GM18519 (cell line): ENCODE measurements at regions not wholly inside any gene's neighbourhood (a gene's known extent, or its start where the extent isn't known, plus 50 kb on each side); places are given as distances from the start of the nearest gene placed in this dataset.

Experiments
- ATAC-seq: cut with Tn5 transposase; IDR thresholded peaks from one replicate; pipeline ENCODE4 v1.9.1; 2021; ENCODE audit warnings: mild to moderate bottlenecking, moderate library complexity; ENCODE audit not compliant: unreplicated experiment, low FRiP score

- no peak for ATAC-seq
Observed at GRCh38 chr3:88758676-88759075, 348.7 kb upstream of the EPHA3 start.

- ATAC-seq = no peak
Observed at GRCh38 chr3:88767746-88768145, 339.7 kb upstream of the EPHA3 start.

- no peak for ATAC-seq
Observed at GRCh38 chr3:88773766-88774165, 333.7 kb upstream of the EPHA3 start.

- no peak for ATAC-seq
Observed at GRCh38 chr3:88775026-88775690, 332.3 kb upstream of the EPHA3 start.

- ATAC-seq = no peak
Observed at GRCh38 chr3:88779482-88779881, 327.9 kb upstream of the EPHA3 start.

GRCh38 chr3:88784925-88785324, 322.5 kb upstream of the EPHA3 start:
- ATAC-seq = no peak

- ATAC-seq = no peak
Observed at GRCh38 chr3:88785841-88786240, 321.6 kb upstream of the EPHA3 start.

GRCh38 chr3:88795503-88795902, 311.9 kb upstream of the EPHA3 start:
- ATAC-seq = no peak

GRCh38 chr3:88807491-88808105, 299.8 kb upstream of the EPHA3 start:
- ATAC-seq = no peak

- no peak for ATAC-seq
Observed at GRCh38 chr3:88809993-88810392, 297.4 kb upstream of the EPHA3 start.

- no peak for ATAC-seq
Observed at GRCh38 chr3:88810455-88810854, 297.0 kb upstream of the EPHA3 start.

- no peak for ATAC-seq
Observed at GRCh38 chr3:88811096-88811495, 296.3 kb upstream of the EPHA3 start.

GRCh38 chr3:88812576-88812975, 294.8 kb upstream of the EPHA3 start:
- ATAC-seq = no peak

- no peak for ATAC-seq
Observed at GRCh38 chr3:88816445-88816844, 291.0 kb upstream of the EPHA3 start.

- ATAC-seq = no peak
Observed at GRCh38 chr3:88824666-88825564, 282.5 kb upstream of the EPHA3 start.

- no peak for ATAC-seq
Observed at GRCh38 chr3:88828466-88828865, 279.0 kb upstream of the EPHA3 start.

- ATAC-seq = no peak
Observed at GRCh38 chr3:88852606-88853005, 254.8 kb upstream of the EPHA3 start.

GRCh38 chr3:88863196-88863595, 244.2 kb upstream of the EPHA3 start:
- no peak for ATAC-seq

- no peak for ATAC-seq
Observed at GRCh38 chr3:88876724-88877123, 230.7 kb upstream of the EPHA3 start.

- ATAC-seq = no peak
Observed at GRCh38 chr3:88879905-88880304, 227.5 kb upstream of the EPHA3 start.

GRCh38 chr3:88882121-88882520, 225.3 kb upstream of the EPHA3 start:
- ATAC-seq = no peak
